ENCODE measurements at regions not wholly inside any gene's neighbourhood (a gene's known extent, or its start where the extent isn't known, plus 50 kb on each side); places are given as distances from the start of the nearest gene placed in this dataset.

GRCh38 chr4:62285026-62285425 lies 1084.9 kb downstream of the ADGRL3 start:
- TF ChIP-seq ZFX (IDR thresholded peaks at IDR 0.05) (no peak), CTCF (conservative IDR thresholded peaks at IDR 0.05) (no peak)
- H3K27ac ChIP-seq: no peak overlapping the region

- no peak for TF ChIP-seq CTCF (conservative IDR thresholded peaks at IDR 0.05)
- no peak for TF ChIP-seq ZFX (IDR thresholded peaks at IDR 0.05)
- no peak overlapping the region for H3K27ac ChIP-seq
These were observed 1079.6 kb downstream of the ADGRL3 start for GRCh38 chr4:62279689-62280088.

DNA sequence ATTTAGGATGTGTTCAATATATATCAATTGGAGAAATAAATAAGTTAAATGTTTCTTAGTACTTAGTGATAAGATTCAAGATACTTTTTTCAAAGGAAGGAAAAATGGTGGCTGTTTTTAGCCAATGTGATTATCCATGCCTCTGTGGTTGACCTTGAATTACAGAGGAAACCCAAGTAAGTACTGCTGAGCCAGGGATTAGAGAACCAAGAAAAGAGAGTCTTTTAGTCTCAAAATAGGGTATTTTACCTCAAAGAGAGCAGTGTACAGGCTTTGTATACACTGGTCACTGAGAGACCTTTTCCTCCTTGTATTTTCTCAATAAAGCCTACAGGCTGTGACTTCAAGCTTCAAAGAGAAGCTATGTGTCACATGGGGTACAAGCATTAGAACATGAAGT lies 1075.3 kb downstream of the ADGRL3 start:
- TF ChIP-seq ZFX (IDR thresholded peaks at IDR 0.05) (no peak), CTCF (conservative IDR thresholded peaks at IDR 0.05) (no peak)
- H3K27ac ChIP-seq: no peak overlapping the region

GRCh38 chr4:62274782-62275181 lies 1074.7 kb downstream of the ADGRL3 start:
- H3K27ac ChIP-seq: no peak overlapping the region
- no peak for TF ChIP-seq ZFX (IDR thresholded peaks at IDR 0.05)
- TF ChIP-seq CTCF (conservative IDR thresholded peaks at IDR 0.05): no peak

DNA sequence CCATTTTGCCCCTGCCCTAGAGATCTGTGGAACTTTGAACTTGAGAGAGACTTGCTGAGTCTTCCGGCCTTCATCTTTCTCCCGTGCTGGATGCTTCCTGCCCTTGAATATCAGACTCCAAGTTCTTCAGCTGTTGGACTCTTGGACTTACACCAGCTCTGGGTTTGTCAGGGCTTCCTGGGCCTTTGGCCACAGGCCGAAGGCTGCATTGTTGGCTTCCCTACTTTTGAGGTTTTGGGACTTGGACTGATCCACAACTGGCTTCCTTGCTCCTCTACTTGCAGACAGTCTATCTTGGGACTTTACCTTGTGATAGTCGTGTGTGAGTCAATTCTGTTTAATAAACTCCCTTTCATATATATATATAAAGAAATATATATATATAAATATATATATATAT lies 1071.0 kb downstream of the ADGRL3 start:
- no peak for TF ChIP-seq ZFX (IDR thresholded peaks at IDR 0.05)
- TF ChIP-seq CTCF (conservative IDR thresholded peaks at IDR 0.05): no peak
- no peak overlapping the region for H3K27ac ChIP-seq

GRCh38 chr4:62269918-62270317 lies 1069.8 kb downstream of the ADGRL3 start:
- no peak overlapping the region for H3K27ac ChIP-seq
- TF ChIP-seq CTCF (conservative IDR thresholded peaks at IDR 0.05) (no peak), ZFX (IDR thresholded peaks at IDR 0.05) (no peak)

- H3K27ac ChIP-seq: no peak overlapping the region
- TF ChIP-seq CTCF (conservative IDR thresholded peaks at IDR 0.05): no peak
These were observed 1063.3 kb downstream of the ADGRL3 start for GRCh38 chr4:62263454-62263853.

All from C4-2B (cell line).